ENCODE measurements at regions not wholly inside any gene's neighbourhood (a gene's known extent, or its start where the extent isn't known, plus 50 kb on each side); places are given as distances from the start of the nearest gene placed in this dataset.

GRCh38 chr3:102979191-102979590 is 544.4 kb downstream of the ZPLD1 start:
- TF ChIP-seq, protein P1, sequence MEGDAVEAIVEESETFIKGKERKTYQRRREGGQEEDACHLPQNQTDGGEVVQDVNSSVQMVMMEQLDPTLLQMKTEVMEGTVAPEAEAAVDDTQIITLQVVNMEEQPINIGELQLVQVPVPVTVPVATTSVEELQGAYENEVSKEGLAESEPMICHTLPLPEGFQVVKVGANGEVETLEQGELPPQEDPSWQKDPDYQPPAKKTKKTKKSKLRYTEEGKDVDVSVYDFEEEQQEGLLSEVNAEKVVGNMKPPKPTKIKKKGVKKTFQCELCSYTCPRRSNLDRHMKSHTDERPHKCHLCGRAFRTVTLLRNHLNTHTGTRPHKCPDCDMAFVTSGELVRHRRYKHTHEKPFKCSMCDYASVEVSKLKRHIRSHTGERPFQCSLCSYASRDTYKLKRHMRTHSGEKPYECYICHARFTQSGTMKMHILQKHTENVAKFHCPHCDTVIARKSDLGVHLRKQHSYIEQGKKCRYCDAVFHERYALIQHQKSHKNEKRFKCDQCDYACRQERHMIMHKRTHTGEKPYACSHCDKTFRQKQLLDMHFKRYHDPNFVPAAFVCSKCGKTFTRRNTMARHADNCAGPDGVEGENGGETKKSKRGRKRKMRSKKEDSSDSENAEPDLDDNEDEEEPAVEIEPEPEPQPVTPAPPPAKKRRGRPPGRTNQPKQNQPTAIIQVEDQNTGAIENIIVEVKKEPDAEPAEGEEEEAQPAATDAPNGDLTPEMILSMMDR (IDR thresholded peaks at IDR 0.05), result no peak
- TF ChIP-seq POLR2A (IDR thresholded peaks at IDR 0.05), result no peak
